Osteoblast (primary cell): ENCODE measurements at regions not wholly inside any gene's neighbourhood (a gene's known extent, or its start where the extent isn't known, plus 50 kb on each side); places are given as distances from the start of the nearest gene placed in this dataset.

Source experiments
- DNase-seq: peaks from one replicate; pipeline ENCODE4 v3.0.0; 2011; ENCODE audit warnings: low spot score, mixed read lengths; ENCODE audit not compliant: insufficient read length; ENCODE audit errors: missing footprints
- H2AFZ ChIP-seq: 2 replicates; pipeline ENCODE4 v1.6.0; 2011; ENCODE audit warnings: mild to moderate bottlenecking, low read length
- H3K27ac ChIP-seq: 2 replicates; pipeline ENCODE4 v1.5.1; 2011; ENCODE audit warnings: mild to moderate bottlenecking, low read depth, low read length, moderate library complexity
- H3K27me3 ChIP-seq: 2 replicates; pipeline ENCODE4 v1.6.0; 2012; ENCODE audit warnings: mild to moderate bottlenecking, control low read depth, inconsistent platforms, low read length, moderate library complexity; ENCODE audit not compliant: insufficient read depth
- H3K36me3 ChIP-seq: 2 replicates; pipeline ENCODE4 v1.5.1; 2011; ENCODE audit warnings: mild to moderate bottlenecking, low read length, control low read depth, moderate library complexity; ENCODE audit not compliant: insufficient read depth
- H3K4me1 ChIP-seq: 2 replicates; pipeline ENCODE4 v1.5.1; 2011; ENCODE audit warnings: mild to moderate bottlenecking, low read length, control low read depth, moderate library complexity; ENCODE audit not compliant: insufficient read depth
- H3K4me2 ChIP-seq: 2 replicates; pipeline ENCODE4 v1.6.0; 2011; ENCODE audit warnings: mild to moderate bottlenecking, low read length; ENCODE audit not compliant: insufficient read depth
- H3K4me3 ChIP-seq: fragments of 200-600 bp; sonication (generic); 3 replicates; pipeline ENCODE4 v1.5.1; 2012; ENCODE audit warnings: mild to moderate bottlenecking, low read length, inconsistent platforms; ENCODE audit not compliant: insufficient read depth
- H3K79me2 ChIP-seq: 2 replicates; pipeline ENCODE4 v1.6.0; 2012; ENCODE audit warnings: mild to moderate bottlenecking, low read length, control low read depth, inconsistent platforms; ENCODE audit not compliant: insufficient read depth
- H3K9me3 ChIP-seq: 2 replicates; pipeline ENCODE4 v1.5.1; 2011; ENCODE audit warnings: low read depth, low read length, control low read depth
- H4K20me1 ChIP-seq: 2 replicates; pipeline ENCODE4 v1.6.0; 2012; ENCODE audit warnings: mild to moderate bottlenecking, low read length, control low read depth; ENCODE audit not compliant: insufficient read depth
- CTCF ChIP-seq: IDR thresholded peaks from 2 replicates; pipeline ENCODE4 v1.5.1; 2011; ENCODE audit warnings: mild to moderate bottlenecking, low read depth, low read length, moderate library complexity; ENCODE audit errors: extremely low read depth

GRCh38 chr5:13179407-13180087 is 764.9 kb downstream of the DNAH5 start:
- H3K4me3 ChIP-seq = no peak overlapping the region
- no peak for DNase-seq
- no peak for TF ChIP-seq CTCF
- H3K79me2 ChIP-seq = no peaks in the 10 kb centered on the region
- no peak overlapping the region for H3K27ac ChIP-seq
- no peaks in the 10 kb centered on the region for H3K36me3 ChIP-seq
- no peak overlapping the region for H3K4me2 ChIP-seq
- no peaks in the 10 kb centered on the region for H3K9me3 ChIP-seq
- no peaks in the 10 kb centered on the region for H3K4me1 ChIP-seq
- no peaks in the 10 kb centered on the region for H4K20me1 ChIP-seq
- no peaks in the 10 kb centered on the region for H3K27me3 ChIP-seq
- H2AFZ ChIP-seq = no peak overlapping the region

GRCh38 chr5:13143630-13144029 is 800.9 kb downstream of the DNAH5 start:
- no peak for TF ChIP-seq CTCF
- Histone ChIP-seq H3K4me2 (no peak overlapping the region), H3K4me3 (no peak overlapping the region), H4K20me1 (no peaks in the 10 kb centered on the region), H3K4me1 (no peaks in the 10 kb centered on the region), H3K27ac (no peak overlapping the region), H3K9me3 (no peaks in the 10 kb centered on the region), H3K27me3 (no peaks in the 10 kb centered on the region), H2AFZ (no peak overlapping the region), H3K79me2 (no peaks in the 10 kb centered on the region), H3K36me3 (no peaks in the 10 kb centered on the region)
- peak; percentile 3 for DNase-seq

- Histone ChIP-seq H3K9me3 (no peaks in the 10 kb centered on the region), H3K4me3 (no peak overlapping the region), H3K79me2 (no peaks in the 10 kb centered on the region), H2AFZ (no peak overlapping the region), H3K4me2 (no peak overlapping the region), H3K36me3 (no peaks in the 10 kb centered on the region), H4K20me1 (no peaks in the 10 kb centered on the region), H3K27me3 (no peaks in the 10 kb centered on the region), H3K27ac (no peak overlapping the region), H3K4me1 (no peaks in the 10 kb centered on the region)
- TF ChIP-seq CTCF = no peak
- DNase-seq = no peak
These were observed 801.3 kb downstream of the DNAH5 start for GRCh38 chr5:13143214-13143613.

GRCh38 chr5:13133951-13134350 is 810.5 kb downstream of the DNAH5 start:
- no peak for TF ChIP-seq CTCF
- no peaks in the 10 kb centered on the region for H3K27me3 ChIP-seq
- no peak overlapping the region for H3K4me2 ChIP-seq
- H4K20me1 ChIP-seq = no peaks in the 10 kb centered on the region
- H3K27ac ChIP-seq = no peak overlapping the region
- H3K4me3 ChIP-seq = no peak overlapping the region
- H3K79me2 ChIP-seq = no peaks in the 10 kb centered on the region
- H3K9me3 ChIP-seq = no peaks in the 10 kb centered on the region
- no peak overlapping the region for H2AFZ ChIP-seq
- DNase-seq = no peak
- H3K4me1 ChIP-seq = no peaks in the 10 kb centered on the region
- H3K36me3 ChIP-seq = no peaks in the 10 kb centered on the region
